ENCODE measurements at regions not wholly inside any gene's neighbourhood (a gene's known extent, or its start where the extent isn't known, plus 50 kb on each side); places are given as distances from the start of the nearest gene placed in this dataset.
"Not testable (repeated sequence)": the region's sequence is repeated elsewhere in the genome, so short reads cannot be mapped to it uniquely, and the experiment has no call there.

DNA sequence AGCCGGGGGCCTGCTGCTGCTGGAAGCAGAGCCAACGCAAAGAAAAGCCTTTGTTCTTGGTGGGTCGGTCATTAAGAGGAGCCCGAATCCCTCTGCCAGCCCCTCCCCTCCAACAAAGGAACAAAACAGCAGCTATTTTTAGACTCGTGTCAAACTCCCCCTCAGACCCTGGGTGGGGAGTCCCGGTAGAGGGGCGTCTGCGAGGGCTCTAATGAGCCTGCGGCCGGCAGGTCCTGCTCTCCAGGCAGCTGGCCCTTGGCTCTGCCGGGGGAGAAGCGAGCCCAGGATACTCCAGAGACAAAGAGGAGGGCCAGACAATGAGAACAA lies 114.0 kb downstream of the LHX2 start:
- no peak for DNase-seq (ENCODE audit: low read depth)

DNA sequence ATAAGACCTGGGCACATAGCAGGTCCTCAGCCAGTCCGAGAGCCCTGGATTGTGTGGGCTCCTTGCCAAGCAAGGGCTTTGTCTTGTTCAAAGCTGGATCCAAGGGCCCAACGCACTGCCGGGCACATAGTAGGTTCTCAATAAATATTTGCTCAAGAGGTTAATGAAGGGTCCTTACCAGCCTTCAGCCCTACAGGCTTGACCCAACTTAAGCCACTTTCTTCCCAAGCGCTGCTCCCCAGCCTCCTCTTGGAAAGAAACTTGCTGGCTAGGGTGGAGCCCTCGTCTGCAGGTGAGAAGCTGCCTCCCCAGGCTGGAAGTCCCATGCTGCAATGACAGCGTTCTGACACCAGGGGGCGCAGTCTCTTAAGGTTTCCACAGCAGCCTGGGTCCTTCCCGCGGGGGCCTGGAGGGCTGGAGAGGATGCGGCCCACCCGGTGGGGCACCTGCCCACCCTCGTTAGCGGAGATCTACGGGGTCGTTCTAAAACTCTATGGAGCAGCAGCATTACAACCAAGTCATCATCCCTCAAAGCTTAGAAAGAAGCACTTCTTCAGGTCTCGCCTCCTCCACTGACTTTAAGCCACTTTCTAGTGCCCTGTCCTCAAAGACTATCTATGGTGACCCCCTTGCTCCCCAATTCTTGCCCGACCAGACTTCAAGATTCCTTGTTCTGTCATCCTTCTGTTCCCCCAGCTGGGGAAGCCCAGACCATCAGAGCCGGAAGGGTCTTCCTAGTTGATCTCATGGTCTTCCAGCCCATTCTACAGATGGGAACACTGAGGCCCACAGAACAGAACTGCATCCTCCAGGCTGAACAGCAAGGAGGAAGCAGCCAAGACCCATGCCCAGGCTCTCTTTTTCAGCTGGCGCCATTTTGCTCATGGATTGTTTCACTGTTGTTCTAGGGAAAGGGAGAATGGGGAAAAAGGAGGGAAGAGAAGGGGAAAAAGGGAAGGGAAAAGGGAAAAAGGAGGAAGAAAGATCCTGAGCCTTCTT lies 115.4 kb downstream of the LHX2 start:
- DNase-seq (ENCODE audit: low read depth): peak; percentile 49

DNA sequence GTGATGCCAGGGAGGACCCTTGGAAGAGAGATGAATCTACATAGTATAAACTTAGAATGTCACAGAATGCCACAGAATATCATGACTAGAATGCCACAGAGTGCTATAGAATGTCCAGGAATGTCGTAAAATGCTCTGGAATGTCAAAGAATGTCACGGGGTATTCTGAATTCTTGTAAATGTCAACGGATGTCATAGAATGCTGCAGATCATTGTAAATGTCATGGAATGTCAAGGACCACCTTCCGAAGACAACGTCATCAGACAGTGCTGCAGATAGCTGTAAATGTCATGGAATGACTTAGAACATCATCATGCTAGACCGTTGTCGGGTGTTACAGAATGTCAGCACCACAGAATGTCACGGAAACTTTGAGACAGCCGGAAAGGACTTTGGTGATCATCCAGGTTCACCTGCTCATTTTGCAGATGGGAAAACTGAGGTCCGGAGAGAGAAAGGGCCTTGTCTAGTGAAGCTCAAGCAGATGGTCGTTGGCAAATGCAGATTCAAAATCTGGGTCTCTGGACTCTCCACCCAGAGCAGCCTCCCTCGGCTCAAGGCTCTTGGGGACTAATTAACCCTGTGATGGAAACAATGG lies 117.1 kb downstream of the LHX2 start:
- no peak for DNase-seq (ENCODE audit: low read depth)

DNA sequence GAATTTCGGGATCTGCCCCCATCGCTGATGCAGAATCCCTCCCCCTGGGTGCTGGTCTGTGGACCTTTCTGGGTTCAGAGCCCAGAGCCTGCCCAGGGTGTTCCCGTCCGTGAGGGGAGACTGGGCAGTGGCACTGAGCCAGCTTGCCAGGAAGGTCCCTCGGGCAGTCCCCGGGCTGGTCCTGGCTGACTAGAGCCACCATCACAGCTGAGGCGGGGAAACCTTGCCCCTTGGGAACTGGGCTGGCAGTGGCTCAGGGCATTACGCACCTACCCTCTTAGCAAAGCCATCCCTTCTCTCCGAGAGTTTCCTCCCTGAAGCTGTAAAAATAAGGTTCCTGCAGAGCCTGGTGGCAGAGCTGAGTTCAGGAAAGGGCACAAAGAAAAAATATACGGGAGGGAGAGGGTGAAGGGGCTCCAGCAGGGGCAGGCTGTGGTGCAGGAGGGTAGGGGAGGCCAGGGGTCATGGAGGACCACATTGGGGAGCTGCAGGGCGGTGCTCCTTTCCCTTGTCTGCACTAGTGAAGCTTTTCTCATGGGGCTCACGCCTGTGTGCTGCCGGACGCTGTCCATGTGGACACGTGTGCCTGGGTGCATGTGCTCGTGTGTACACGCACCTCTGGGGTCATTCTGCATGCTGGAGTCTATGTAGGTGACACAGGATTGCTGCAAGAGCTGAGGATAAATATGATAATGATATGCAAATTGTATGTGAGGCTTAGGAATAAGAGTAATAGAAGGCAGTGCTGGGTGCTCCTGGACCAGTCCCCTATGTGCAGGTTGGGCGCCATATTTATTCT lies 118.9 kb downstream of the LHX2 start:
- DNase-seq (ENCODE audit: low read depth): no peak

DNA sequence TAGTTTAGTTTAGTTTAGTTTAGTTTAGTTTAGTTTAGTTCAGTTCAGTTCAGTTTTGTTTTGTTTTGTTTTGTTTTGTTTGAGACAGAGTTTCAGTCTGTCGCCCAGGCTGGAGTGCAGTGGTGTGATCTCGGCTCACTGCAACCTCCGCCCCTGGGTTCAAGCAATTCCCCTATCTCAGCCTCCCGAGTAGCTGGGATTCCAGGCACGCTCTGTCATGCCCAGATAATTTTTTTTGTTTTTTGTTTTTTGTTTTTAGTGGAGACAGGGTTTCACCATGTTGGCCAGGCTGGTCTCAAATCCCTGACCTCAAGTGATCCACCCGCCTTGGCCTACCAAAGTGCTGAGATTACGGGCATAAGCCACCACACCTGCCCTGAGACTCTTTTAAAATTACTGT lies 120.0 kb downstream of the LHX2 start:
- peak; percentile 32 for DNase-seq (ENCODE audit: low read depth)

DNA sequence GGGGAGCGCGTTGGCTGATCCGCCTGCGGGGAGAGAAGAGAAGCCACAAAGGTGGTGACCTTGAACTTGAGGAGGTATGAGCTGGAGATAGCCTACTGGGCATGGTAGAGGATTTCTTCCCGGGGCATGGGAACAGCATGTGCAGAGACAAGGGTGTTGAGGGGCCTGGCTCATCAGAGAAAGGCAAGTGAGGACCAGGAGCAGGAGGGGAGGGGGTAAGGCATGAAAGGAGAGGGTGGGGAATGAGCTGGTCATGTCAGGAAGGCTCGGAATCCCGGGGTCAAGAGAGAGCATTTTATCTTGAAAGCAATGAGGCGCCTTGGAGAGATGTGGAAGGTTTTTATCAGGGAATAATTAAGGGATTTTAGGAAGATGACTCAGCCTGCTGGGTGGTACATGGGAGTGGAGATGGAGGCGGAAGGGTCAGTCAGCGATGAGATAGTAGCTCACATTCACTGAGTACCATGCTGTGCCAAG lies 121.1 kb downstream of the LHX2 start:
- DNase-seq (ENCODE audit: low read depth): peak; percentile 90

DNA sequence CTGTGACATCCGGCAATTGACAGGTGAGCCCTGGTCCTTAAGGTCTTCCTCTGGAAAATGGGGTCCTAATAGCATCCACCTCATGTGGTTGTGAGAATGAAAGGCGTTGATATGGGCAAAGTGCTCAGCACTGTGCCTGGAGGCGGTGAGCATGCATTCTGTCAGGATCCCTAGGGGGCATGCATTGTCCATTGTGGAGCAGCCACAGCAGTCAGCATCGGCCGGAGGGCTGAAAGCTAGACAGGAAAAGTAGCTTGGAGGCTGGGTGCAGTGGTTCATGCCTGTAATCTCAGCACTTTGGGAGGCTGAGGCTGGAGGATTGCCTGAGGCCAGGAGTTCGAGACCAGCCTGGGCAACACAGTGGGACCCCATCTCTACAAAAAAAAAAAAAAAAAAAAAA lies 122.2 kb downstream of the LHX2 start:
- DNase-seq (ENCODE audit: low read depth): no peak

DNA sequence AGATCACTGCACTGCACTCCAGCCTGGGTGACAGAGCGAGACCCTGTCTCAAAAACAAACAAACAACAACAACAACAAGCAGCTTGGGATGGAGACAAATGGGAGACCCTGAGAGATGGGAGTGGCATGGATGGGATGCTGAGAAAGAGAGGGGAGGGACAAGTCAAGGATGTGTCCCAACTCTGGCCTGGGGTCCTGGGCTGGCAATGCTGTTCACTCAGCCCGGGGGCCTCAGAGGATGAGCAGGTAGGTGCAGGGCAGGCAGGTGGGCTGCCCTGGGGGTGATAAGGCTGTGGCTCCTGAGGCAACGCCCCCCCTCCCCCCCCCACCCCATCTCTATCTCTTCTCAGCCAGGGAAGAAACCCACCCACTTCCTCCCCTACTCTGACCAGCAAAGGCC lies 123.0 kb downstream of the LHX2 start:
- DNase-seq (ENCODE audit: low read depth): no peak

DNA sequence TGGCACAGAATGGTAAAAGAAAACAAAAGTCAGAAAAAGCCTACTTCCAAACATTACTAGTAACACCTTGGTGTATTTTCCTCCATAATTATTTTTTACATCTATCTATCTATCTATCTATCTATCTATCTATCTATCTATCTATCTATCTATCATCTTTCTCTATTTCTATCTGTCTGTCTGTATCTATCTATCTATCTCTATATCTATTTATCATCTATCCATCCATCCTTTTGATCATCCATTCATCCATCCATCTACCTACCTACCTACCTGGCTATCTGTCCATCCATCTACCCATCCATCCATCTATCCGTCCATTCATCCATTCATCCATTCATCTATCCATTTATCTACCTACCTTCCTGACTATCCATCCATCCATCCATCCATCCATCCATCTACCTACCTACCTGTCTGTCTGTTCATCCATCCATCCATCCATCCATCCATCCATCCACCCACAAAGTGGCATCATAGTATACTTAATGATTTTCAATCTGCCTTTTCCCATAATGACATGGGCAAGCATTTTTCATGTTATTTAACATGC lies 121.9 kb upstream of the NEK6 start:
- DNase-seq (ENCODE audit: low read depth): no peak

DNA sequence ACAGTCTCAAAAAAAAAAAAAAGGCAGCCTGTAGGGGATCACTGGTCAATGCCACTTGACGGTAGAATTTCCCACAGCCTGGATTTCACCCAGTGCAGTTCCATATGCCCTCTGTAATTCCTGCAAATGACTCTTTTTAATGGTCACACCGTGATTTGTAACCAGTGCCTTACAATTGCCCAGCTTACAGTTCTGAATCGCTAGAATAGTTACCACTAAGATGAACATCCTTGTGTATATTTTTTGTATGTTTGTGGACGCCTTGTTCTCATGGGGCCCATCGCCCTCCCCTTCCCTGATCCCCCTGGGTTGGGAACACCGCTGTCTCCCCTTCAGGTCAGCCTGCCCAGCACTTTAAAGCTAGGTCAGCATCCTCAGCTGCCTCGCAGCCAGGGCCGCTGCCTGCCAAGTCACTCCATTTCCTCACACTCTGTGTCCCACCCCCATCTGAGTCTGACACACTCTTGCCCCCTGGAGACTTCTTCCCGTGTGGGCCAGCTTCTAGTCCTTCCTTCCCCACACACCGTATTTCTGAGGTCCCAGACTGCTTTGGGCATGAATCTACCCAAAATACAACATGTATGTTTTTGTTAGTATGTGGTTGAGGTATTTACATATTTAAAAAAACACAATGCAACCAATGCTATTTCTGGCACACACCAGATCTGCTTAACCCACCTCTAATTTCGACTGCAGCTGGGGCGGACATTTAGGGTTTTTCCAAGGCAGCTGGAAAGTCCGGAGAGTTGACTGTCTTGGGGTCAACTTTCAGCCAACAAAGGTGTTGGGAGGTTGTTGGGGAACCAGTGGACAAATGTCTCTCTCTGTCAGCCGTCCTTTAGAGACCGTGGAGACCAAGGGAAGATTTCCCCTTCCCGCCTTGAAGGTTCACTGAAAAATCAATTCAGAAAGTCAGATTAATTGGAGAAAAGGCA lies 120.5 kb upstream of the NEK6 start:
- no peak for DNase-seq (ENCODE audit: low read depth)

DNA sequence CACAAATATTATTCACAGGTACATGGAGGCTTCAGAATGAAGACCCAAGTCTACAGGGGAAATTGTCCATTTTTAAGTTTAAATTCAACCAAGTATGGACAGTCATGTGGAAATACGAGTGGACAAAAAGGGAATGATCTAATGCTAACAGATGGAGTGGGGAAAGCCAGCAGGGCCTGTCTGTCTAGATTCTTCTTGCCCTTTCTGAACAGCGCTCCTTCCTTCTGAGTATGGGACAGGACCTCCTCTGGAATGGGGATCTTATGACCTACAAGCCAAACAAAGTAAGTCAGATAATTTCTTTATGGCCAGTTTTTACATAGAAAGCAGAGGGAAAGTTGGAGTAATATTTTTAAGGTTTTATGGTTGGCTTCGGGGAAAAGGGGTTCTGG lies 119.8 kb upstream of the NEK6 start:
- DNase-seq (ENCODE audit: low read depth): no peak

DNA sequence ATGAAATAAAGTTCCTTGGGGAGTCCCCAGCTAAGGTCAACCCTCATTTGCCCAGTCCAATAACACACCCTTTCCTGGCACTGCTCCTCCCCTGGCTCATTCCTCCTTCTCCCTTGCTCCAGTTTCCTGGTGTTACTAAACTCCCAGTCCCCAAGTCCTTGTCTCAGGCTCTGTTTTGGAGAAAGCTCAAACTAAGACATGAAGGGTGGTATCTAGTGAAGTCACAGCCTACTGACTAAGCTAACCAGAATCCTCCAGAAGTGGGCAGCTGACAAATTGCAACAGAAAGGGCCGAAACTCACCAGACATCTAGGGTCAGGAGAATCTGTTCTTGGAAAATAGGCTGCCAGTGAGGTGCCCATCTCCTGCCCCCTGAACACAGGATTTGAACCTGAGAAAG lies 118.7 kb upstream of the NEK6 start:
- peak; percentile 80 for DNase-seq (ENCODE audit: low read depth)

DNA sequence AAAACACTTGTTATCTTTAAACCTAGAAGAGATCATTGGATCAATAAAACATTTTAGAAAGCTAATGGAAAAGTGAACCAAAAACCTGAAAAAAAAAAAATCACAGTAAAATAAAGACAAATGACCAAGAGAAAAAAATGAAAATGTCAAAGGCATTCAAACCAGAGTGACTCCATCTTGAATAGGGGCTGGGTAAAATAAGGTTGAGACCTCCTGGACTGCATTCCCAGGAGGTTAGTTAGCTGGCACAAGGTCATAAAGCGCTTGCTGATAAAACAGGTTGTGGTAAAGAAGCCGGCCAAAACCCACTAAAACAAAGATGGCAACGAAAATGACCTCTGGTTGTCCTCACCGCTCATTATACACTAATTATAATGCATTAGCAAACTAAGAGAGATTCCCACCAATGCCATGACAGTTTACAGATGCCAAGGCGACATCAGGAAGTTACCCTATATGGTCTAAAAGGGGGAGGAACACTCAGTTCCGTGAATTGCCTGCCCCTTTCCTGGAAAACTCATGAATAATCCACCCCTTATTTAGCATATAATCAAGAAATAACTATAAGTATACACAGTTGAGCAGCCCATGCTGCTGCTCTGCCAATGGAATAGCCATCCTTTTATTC lies 116.7 kb upstream of the NEK6 start:
- DNase-seq (ENCODE audit: low read depth): no peak

DNA sequence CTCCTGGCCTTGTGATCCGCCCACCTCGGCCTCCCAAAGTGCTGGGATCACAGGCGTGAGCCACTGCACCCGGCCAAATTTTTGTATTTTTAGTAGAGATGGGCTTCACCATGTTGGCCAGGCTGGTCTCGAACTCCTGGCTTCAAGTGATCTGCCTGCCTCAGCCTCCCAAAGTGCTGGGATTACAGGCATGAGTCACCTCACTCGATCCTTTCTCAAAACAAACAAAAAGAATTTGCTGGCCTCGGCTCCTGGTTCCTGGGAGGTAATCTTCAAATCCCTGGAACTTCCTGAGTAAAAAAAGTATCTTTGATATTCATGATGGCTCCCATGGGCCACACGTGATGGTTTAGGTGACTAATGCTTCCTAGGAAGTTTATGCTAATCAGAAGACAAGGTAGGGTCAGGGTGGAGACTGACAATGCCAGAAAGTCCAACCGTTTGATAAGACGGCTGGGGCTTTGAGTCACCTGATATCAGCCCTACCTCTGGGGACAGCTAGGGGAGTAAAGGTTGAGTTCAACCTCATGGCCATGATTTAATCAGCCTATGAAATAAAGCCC lies 113.1 kb upstream of the NEK6 start:
- DNase-seq (ENCODE audit: low read depth): peak; percentile 67

DNA sequence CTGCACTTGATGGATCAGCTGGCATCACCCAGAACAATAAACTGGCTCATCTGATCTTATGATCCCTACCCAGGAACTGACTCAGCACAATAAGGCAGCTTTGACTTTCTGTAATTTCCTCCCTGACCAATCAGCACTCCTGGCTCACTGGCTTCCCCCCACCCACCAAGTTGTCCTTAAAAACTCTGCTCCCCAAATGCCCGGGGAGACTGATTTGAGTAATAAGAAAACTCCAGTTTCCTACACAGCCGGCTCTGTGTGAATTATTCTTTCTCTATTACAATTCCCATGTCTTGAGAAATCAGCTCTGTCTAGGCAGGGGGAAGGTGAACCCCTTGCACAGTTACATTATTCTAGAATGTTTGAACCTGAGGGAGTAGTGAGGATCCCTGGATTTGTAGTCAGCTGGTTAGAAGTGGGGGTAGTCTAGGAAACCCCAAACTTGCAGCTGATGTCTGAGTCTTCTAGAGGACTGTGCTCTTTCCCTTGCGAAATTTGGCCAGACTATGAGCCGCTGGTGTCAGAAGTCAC lies 111.7 kb upstream of the NEK6 start:
- DNase-seq (ENCODE audit: low read depth): peak; percentile 21

DNA sequence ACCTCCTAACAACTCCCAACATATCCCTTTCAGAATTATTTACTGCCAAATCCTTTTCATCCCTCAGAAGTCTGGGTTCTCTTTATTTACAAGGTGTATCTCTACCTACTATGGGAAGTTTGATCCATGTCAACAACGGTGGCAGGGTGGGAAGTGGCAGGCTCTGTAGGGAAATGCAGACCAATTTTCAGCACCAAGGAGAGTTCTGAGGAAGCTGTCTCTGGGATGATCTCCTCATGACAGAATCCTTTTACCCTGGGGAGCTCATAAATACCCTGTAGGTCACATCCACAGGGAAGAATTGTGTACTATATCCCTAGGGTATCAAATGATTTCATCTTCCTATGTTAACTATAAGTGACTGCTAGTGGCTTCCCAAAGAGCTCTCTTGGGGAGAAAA lies 107.8 kb upstream of the NEK6 start:
- peak; percentile 35 for DNase-seq (ENCODE audit: low read depth)

DNA sequence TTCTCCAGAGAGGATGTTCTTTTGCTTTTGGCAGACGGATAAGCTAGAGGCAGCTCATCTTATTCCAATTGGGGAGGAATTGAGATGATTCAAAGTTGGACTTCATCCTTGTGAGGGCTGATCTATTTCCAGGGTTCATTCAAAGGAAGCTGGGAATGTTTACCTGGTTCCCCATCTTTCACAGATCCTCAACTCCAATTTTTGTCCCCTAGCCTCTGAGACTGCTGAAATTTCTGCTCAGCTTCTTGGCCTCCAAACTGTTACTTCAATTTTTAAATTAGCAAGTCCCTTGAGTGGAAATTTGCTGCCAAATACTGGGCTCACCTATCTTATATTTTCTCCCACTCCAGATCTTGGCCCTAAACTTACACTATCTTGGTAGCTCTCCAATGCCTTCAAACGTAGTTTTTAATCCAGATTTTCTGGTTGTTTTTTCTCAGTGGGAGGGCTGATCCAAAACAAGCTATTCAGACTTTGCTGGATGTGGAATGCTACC lies 93.9 kb upstream of the NEK6 start:
- DNase-seq (ENCODE audit: low read depth): no peak

DNA sequence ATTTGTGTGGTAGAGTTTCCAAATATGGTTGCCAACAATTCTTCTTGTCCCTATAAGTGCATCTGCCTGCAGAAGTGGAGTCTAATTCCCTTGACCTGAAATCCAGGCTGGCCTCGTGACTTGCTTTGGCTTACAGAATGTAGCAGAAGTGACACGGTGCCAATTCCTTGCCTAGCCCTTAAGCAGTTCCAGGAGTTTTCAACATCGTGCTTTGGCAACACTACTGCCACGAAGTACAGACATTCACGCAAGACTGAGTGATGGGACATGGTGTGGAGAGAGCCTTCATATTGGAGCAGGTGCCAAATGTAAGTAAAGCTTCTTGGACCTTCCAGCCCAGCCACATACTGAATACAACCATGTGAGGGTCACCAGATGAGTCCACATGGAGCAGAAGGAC lies 92.9 kb upstream of the NEK6 start:
- DNase-seq (ENCODE audit: low read depth): no peak

DNA sequence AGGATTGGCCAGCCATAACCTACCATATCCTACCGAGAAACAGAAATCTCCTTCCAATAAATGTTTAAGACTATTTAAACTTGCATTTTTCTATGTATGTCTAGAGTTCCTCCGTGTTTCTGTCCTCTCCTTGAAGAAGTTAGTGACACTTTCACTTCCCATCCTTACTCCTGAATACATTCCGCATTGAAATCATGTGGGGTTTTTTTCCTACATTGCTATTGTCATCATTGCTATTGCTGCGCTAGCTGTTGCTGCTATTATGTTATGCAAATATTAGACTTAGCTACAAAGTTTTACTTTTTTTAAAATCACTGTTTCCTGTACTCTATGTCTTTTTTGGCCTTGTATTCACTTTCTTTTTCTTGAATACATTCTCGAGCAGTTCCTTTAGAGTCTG lies 83.3 kb upstream of the NEK6 start:
- no peak for DNase-seq (ENCODE audit: low read depth)

DNA sequence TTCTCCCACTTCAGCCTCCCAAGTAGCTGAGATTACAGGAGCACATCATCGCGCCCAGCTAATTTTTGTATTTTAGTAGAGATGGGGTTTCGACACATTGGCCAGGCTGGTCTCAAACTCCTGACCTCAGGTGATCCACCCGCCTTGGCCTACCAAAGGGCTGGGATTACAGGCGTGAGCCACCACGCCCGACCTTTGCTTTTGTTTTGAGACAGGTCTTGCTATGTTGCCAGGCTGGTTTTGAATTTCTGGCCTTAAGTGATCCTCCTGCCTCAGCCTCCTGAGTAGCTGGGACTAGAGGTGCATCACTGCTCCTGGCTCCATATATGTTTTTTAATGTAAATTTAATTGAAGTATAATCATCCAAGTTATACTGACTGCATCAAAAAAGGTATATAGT lies 80.2 kb upstream of the NEK6 start:
- not testable (repeated sequence) for DNase-seq (ENCODE audit: low read depth)

All from amniotic epithelial cell (primary cell).